22Rv1 (cell line): ENCODE measurements at regions not wholly inside any gene's neighbourhood (a gene's known extent, or its start where the extent isn't known, plus 50 kb on each side); places are given as distances from the start of the nearest gene placed in this dataset.

Experiments
- H3K27ac ChIP-seq: fragments of 450-650 bp; 2 replicates; pipeline ENCODE4 v1.5.1; 2017
- ZFX ChIP-seq: fragments of 450-650 bp; IDR thresholded peaks from 2 replicates; pipeline ENCODE4 v1.6.1; 2017; ENCODE audit warnings: antibody characterized with exemption, borderline replicate concordance
- TF ChIP-seq, protein P1 (sequence below): fragments of 450-650 bp; IDR thresholded peaks from 2 replicates; pipeline ENCODE4 v1.5.1; 2017; ENCODE audit warnings: mild to moderate bottlenecking

GRCh38 chr6:51542475-51542874, 544.9 kb downstream of the PKHD1 start:
- no peak overlapping the region for H3K27ac ChIP-seq
- TF ChIP-seq, protein P1, sequence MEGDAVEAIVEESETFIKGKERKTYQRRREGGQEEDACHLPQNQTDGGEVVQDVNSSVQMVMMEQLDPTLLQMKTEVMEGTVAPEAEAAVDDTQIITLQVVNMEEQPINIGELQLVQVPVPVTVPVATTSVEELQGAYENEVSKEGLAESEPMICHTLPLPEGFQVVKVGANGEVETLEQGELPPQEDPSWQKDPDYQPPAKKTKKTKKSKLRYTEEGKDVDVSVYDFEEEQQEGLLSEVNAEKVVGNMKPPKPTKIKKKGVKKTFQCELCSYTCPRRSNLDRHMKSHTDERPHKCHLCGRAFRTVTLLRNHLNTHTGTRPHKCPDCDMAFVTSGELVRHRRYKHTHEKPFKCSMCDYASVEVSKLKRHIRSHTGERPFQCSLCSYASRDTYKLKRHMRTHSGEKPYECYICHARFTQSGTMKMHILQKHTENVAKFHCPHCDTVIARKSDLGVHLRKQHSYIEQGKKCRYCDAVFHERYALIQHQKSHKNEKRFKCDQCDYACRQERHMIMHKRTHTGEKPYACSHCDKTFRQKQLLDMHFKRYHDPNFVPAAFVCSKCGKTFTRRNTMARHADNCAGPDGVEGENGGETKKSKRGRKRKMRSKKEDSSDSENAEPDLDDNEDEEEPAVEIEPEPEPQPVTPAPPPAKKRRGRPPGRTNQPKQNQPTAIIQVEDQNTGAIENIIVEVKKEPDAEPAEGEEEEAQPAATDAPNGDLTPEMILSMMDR: no peak
- no peak for TF ChIP-seq ZFX

GRCh38 chr6:51550243-51550642, 537.2 kb downstream of the PKHD1 start:
- TF ChIP-seq, protein P1: no peak
- TF ChIP-seq ZFX: no peak
- no peak overlapping the region for H3K27ac ChIP-seq

- no peak overlapping the region for H3K27ac ChIP-seq
- TF ChIP-seq ZFX: no peak
- TF ChIP-seq, protein P1: no peak
These were observed 535.0 kb downstream of the PKHD1 start for GRCh38 chr6:51552435-51552834.

DNA sequence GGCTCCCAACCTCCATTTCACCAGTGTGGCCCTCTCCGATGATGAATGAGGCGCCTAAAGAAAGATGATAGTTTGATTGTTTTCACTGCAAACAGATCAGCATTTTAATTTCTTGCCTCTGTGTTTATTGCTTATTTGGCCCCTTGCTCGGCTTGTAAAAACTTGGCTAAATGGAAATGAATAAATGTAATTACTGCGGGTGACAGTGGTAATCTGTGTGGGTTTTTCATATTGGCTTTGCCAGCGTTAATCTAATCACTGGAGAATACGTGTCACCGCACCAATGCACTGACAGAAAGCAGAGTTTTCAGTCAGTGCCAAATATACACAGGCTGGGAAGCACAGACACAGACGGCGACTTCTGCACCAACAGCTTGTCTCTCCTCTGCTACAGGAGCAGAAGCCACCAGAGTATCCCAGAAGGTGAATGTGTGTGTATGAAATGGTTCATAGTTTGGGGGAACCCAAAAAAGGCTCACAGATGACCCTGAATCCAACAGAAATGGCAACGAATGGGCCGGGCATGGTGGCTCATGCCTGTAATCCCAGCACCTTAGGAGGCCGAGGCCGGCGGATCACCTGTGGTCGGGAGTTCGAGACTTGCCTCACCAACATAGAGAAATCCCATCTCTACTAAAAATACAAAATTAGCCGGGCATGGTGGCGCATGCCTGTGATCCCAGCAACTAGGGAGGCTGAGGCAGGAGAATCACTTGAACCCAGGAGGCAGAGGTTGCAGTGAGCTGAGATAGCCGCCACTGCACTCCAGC, 534.0 kb downstream of the PKHD1 start:
- TF ChIP-seq, protein P1: no peak
- no peak for TF ChIP-seq ZFX

DNA sequence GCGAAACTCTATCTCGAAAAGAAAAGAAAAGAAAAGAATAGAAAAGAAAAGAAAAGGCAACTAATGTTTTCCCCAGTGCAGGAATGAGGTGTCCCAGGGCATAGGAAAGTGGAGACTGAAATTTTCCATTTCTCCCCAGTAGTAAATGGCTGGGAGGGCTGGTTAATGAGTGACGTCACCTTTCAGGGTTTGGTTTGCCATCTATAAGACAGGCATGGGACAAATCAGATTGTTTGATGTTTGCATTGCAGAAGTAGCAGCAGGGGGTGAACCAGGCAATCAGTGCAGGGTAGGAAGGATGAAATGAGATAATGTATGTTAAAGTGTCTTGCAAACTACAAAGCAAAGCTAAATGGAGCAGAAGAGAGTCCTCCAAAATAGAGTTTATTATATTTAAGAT, 533.4 kb downstream of the PKHD1 start:
- H3K27ac ChIP-seq: no peak overlapping the region
- no peak for TF ChIP-seq ZFX
- TF ChIP-seq, protein P1: no peak

More for the DNA sequence above, 534.0 kb downstream of the PKHD1 start:
- no peak overlapping the region for H3K27ac ChIP-seq

DNA sequence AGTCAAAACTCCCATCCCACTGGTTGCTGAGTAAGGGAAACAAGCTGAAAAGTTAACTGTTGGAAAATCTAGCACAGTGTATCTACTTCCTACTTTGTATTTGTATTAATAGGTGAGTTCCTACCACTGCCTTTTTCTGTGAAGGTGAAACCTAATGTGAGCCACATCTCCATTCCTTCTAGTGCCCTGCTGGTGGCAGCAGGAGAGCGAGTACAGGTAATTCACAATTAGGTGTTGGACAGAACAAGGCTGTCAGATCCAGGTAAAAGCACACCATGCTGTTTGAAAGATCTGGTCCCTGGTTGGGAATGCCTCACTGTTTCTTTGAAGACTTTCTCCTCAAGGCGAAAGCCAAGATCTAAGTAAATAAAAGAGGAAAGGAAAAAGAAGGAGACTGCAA, 528.4 kb downstream of the PKHD1 start:
- TF ChIP-seq, protein P1: peak; percentile 53
- no peak for TF ChIP-seq ZFX
- no peak overlapping the region for H3K27ac ChIP-seq

- TF ChIP-seq, protein P1: no peak
- TF ChIP-seq ZFX: no peak
These were observed 525.2 kb downstream of the PKHD1 start for GRCh38 chr6:51562198-51562597.

More at GRCh38 chr6:51562198-51562597, 525.2 kb downstream of the PKHD1 start:
- H3K27ac ChIP-seq: no peak overlapping the region
